Fibroblast of lung (primary cell): ENCODE measurements at regions not wholly inside any gene's neighbourhood (a gene's known extent, or its start where the extent isn't known, plus 50 kb on each side); places are given as distances from the start of the nearest gene placed in this dataset.

Experiments
- DNase-seq, 2 donors: peaks; one replicate each; pipeline versions ENCODE4 v3.0.0 to v3.0.0-alpha.2; 2010; ENCODE audit warnings: low read depth in 2 of 2
- H2AFZ ChIP-seq: 2 replicates; pipeline ENCODE4 v1.5.1; 2012; ENCODE audit warnings: low read length, control low read depth, inconsistent platforms
- H3K27ac ChIP-seq: 2 replicates; pipeline ENCODE4 v1.5.1; 2011; ENCODE audit warnings: low read length, control low read depth; ENCODE audit not compliant: insufficient read depth
- H3K27me3 ChIP-seq: 2 replicates; pipeline ENCODE4 v1.5.1; 2011; ENCODE audit warnings: mild to moderate bottlenecking, low read length; ENCODE audit not compliant: control insufficient read depth, insufficient read depth
- H3K36me3 ChIP-seq: 2 replicates; pipeline ENCODE4 v1.5.1; 2011; ENCODE audit warnings: low read length; ENCODE audit not compliant: control insufficient read depth, insufficient read depth
- H3K4me1 ChIP-seq: 2 replicates; pipeline ENCODE4 v1.5.1; 2011; ENCODE audit warnings: low read length; ENCODE audit not compliant: control insufficient read depth, insufficient read depth; ENCODE audit errors: extremely low read depth
- H3K4me2 ChIP-seq: 2 replicates; pipeline ENCODE4 v1.5.1; 2011; ENCODE audit warnings: low read length, control low read depth; ENCODE audit not compliant: insufficient read depth; ENCODE audit errors: extremely low read depth
- H3K4me3 ChIP-seq, 4 experiments: fragments of 200-600 bp in 1 of 4; sonication (generic) in 1 of 4; replicated peaks in 1 of 4; 2 replicates each; pipeline ENCODE4 v1.5.1; 2011 to 2016; ENCODE audit warnings: low read length in 4 of 4, low read depth in 3 of 4, mild to moderate bottlenecking in 3 of 4, control low read depth in 2 of 4, inconsistent platforms in 1 of 4, mixed read lengths in 1 of 4; ENCODE audit not compliant: insufficient read depth in 1 of 4; ENCODE audit errors: control extremely low read depth in 1 of 4
- H3K79me2 ChIP-seq: 2 replicates; pipeline ENCODE4 v1.5.1; 2012; ENCODE audit warnings: mild to moderate bottlenecking, low read length, inconsistent platforms; ENCODE audit not compliant: control insufficient read depth, insufficient read depth
- H3K9ac ChIP-seq: 2 replicates; pipeline ENCODE4 v1.5.1; 2011; ENCODE audit warnings: mild to moderate bottlenecking, low read length, control low read depth; ENCODE audit not compliant: insufficient read depth
- H3K9me3 ChIP-seq: 2 replicates; pipeline ENCODE4 v1.5.1; 2012; ENCODE audit warnings: low read depth, low read length; ENCODE audit not compliant: control insufficient read depth, insufficient read depth
- H4K20me1 ChIP-seq: 2 replicates; pipeline ENCODE4 v1.5.1; 2011; ENCODE audit warnings: low read length; ENCODE audit not compliant: control insufficient read depth, insufficient read depth; ENCODE audit errors: extremely low read depth
- EZH2 ChIP-seq: IDR thresholded peaks from 2 replicates; pipeline ENCODE4 v1.5.1; 2012; ENCODE audit warnings: low read length, control low read depth, mild to moderate bottlenecking; ENCODE audit errors: missing control alignments
- TF ChIP-seq, protein P1 (sequence below), 2 donors: IDR thresholded peaks in 1 of 2; conservative IDR thresholded peaks in 1 of 2; 1 replicate in 1 of 2; 2 replicates in 1 of 2; pipeline ENCODE4 v1.5.1; 2011 to 2012; ENCODE audit warnings: low read length in 2 of 2, control low read depth in 1 of 2, inconsistent platforms in 1 of 2, low read depth in 1 of 2, mild to moderate bottlenecking in 1 of 2

DNA sequence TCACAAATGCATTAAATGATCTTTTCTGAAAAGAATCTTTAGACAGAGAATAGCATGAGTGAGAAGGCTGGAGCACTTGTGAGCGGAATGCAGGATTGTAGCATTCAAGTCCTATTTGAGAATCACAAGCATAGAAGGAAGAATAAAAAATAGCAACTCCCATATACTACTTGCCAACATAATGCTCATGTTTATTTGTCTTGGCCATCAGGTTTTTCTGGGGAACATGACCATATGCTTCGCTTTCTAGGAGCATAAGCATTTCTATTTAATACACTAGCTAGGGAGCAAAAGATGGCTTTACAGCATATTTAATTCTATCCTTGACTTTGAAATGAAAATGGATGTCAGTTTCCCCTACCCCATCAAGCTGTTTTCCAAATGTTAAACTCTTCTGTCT, 170.3 kb upstream of the MITF start:
- TF ChIP-seq EZH2, result no peak
- TF ChIP-seq, protein P1, sequence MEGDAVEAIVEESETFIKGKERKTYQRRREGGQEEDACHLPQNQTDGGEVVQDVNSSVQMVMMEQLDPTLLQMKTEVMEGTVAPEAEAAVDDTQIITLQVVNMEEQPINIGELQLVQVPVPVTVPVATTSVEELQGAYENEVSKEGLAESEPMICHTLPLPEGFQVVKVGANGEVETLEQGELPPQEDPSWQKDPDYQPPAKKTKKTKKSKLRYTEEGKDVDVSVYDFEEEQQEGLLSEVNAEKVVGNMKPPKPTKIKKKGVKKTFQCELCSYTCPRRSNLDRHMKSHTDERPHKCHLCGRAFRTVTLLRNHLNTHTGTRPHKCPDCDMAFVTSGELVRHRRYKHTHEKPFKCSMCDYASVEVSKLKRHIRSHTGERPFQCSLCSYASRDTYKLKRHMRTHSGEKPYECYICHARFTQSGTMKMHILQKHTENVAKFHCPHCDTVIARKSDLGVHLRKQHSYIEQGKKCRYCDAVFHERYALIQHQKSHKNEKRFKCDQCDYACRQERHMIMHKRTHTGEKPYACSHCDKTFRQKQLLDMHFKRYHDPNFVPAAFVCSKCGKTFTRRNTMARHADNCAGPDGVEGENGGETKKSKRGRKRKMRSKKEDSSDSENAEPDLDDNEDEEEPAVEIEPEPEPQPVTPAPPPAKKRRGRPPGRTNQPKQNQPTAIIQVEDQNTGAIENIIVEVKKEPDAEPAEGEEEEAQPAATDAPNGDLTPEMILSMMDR (conservative IDR thresholded peaks at IDR 0.05 in 1 of 2, IDR thresholded peaks at IDR 0.05 in 1 of 2; ENCODE audit: low read depth in 1 of 2, low read length in 2 of 2), result no peak
- no peak overlapping the region for H3K4me3 ChIP-seq
- no peak overlapping the region for H3K4me2 ChIP-seq
- no peak overlapping the region for H3K9ac ChIP-seq
- H3K79me2 ChIP-seq, result no peaks in the 10 kb centered on the region
- H3K27ac ChIP-seq, result no peak overlapping the region
- H3K27me3 ChIP-seq, result no peaks in the 10 kb centered on the region
- no peaks in the 10 kb centered on the region for H3K36me3 ChIP-seq
- H3K4me1 ChIP-seq, result no peaks in the 10 kb centered on the region
- H3K9me3 ChIP-seq, result no peaks in the 10 kb centered on the region
- peak; percentile 5 to 95 for DNase-seq
- H2AFZ ChIP-seq, result no peak overlapping the region
- no peaks in the 10 kb centered on the region for H4K20me1 ChIP-seq

DNA sequence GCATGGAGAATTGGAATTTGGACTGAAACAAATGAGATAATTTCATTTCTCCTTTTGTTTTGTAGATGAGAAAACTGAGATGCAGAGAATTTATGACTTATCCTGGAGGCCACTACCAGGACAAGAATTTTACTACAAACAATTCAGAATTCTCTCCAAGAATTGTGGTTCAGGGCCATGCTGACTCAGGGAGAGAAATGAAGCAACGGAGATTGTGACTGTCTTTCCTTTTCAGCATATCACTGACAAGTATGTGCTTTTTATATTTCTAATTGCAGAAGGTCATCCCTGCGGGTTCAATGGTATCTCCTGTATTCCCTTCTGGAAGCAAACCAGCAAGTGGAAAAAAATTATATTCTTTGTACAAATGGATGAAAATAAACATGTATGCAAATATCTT, 170.8 kb upstream of the MITF start:
- Histone ChIP-seq H3K36me3 (no peaks in the 10 kb centered on the region), H3K9ac (no peak overlapping the region), H3K4me2 (no peak overlapping the region), H3K27me3 (no peaks in the 10 kb centered on the region), H3K9me3 (no peaks in the 10 kb centered on the region), H4K20me1 (no peaks in the 10 kb centered on the region), H3K4me1 (no peaks in the 10 kb centered on the region), H3K79me2 (no peaks in the 10 kb centered on the region), H2AFZ (no peak overlapping the region), H3K27ac (no peak overlapping the region), H3K4me3 (no peak overlapping the region)
- DNase-seq, result peak; percentile 15 to 88
- no peak for TF ChIP-seq EZH2
- TF ChIP-seq, protein P1 (conservative IDR thresholded peaks at IDR 0.05 in 1 of 2, IDR thresholded peaks at IDR 0.05 in 1 of 2; ENCODE audit: low read depth in 1 of 2, low read length in 2 of 2), result no peak

DNA sequence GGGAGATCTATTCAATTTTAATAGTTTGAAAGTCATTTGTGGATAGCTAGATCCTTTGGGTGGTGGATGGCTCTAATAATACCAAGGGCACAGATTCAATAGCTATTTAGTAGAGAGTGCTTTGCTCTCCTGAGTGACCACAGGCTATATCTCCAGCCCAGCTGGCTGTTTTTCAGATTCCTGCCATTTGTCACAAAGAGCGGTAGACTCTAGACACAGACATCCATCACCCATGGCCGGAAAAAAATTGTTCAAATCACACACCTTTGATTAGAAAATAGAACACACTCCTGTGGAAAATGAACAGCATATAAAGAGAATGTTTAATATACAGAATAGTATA, 171.6 kb upstream of the MITF start:
- Histone ChIP-seq H3K79me2 (no peaks in the 10 kb centered on the region), H3K4me3 (no peak overlapping the region), H4K20me1 (no peaks in the 10 kb centered on the region), H3K27ac (no peak overlapping the region), H3K9ac (no peak overlapping the region), H3K36me3 (no peaks in the 10 kb centered on the region), H3K27me3 (no peaks in the 10 kb centered on the region), H3K4me2 (no peak overlapping the region), H2AFZ (no peak overlapping the region), H3K9me3 (no peaks in the 10 kb centered on the region), H3K4me1 (no peaks in the 10 kb centered on the region)
- no peak for DNase-seq
- no peak for TF ChIP-seq EZH2
- TF ChIP-seq, protein P1 (conservative IDR thresholded peaks at IDR 0.05 in 1 of 2, IDR thresholded peaks at IDR 0.05 in 1 of 2; ENCODE audit: low read depth in 1 of 2, low read length in 2 of 2), result no peak
